ENCODE measurements at regions not wholly inside any gene's neighbourhood (a gene's known extent, or its start where the extent isn't known, plus 50 kb on each side); places are given as distances from the start of the nearest gene placed in this dataset.

GRCh38 chr9:26669701-26670670 lies 222.6 kb downstream of the CAAP1 start (continued):
- no peak for TF ChIP-seq NANOG (IDR thresholded peaks at IDR 0.05; ENCODE audit: insufficient read depth, low read depth, low read length, poor library complexity, severe bottlenecking)
